ENCODE measurements at regions not wholly inside any gene's neighbourhood (a gene's known extent, or its start where the extent isn't known, plus 50 kb on each side); places are given as distances from the start of the nearest gene placed in this dataset.

DNA sequence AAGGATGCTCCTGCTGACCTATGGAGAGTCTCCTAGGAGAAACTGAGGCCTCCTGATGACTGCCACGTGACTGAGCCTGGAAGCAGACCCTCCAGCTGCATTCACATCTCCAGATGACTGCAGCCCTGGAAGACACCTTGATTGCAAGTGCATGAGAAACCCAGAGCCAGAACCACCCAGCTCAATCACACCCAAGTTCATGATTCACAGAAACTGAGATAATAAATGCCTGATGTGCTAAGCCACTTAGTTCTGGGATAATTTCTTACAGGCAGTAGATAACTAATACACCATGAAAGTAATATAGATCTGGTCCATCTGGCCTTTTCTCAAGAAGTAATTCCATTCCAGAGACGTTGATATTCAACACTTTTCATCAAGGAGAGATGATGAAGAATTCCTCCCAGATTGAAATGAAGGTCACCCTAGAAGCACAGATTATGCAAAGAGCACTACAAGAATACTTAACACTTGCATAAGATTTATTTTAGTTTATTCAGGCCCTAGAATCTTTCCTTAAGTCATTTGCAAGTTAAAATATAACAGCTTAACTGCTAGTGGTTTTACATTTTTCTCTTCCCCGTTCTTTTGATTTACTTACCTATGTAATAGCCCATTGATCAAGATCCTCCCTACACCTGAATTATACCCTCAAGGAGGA is 208.2 kb upstream of the INHBA start:
- DNase-seq (ENCODE audit: low read depth), result no peak

DNA sequence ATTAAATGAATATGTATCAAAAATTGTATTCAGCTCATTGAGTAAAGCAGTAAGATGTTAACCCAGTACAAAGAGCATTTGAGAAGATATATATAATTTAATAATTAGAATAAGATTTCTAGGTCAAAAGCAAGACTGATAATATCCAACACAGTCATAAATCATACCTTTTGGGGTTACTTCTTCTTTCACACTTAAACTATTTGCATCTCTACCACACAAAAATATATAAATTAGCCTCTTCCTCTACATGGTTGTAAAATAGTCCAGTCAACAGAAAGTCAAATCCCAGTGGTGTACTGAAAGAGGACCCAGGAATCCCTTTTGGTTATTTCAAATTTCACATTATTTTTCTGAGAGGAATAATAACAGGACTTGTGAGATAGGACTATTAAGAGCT is 204.6 kb upstream of the INHBA start:
- DNase-seq (ENCODE audit: low read depth), result no peak

DNA sequence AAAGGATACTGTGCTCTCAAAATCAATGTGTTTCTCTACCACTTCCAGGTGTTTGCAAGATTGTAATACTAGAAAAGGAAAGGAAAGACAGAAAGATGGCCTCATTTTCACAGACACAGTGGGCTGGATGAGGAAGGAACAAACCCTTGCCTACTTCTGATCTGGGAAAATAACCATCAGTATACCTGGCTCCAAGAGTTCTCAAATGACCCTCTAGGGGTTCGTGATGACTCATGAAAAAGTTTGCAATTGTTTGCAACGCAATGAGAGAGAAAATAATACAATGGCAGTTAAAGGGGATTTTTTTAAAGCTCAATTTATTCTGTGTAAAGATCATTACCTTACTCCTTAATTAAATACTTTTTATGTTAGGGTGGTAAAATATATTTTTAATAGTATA is 197.6 kb upstream of the INHBA start:
- DNase-seq (ENCODE audit: low read depth), result no peak

DNA sequence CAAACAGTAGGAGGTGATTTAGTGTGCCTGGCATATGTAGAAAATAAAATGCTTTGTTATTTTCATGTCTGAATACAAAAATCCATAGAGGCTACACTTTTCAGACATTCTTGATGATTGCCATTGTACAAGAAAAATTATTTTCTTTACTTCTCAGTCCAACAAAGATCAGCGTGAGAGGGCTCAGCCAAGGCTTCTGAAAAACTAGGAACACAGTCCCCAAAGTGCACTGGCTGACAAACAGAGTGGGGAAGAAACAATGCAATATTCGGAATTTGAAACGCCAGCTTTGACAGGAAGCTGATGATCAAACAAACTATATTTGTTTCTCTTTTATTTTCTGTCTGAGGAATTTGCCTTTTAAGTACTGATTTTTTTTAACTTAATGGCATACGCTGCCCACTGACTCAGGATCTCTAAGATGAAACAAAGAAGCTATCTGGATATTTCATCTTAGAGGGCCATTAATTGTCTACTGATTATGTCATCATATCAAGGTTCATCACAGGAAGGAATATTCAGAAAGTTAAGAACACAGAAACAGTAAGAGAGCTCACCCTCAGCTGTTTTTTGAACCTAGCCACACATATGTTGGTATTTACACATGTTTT is 197.0 kb upstream of the INHBA start:
- DNase-seq (ENCODE audit: low read depth), result no peak

DNA sequence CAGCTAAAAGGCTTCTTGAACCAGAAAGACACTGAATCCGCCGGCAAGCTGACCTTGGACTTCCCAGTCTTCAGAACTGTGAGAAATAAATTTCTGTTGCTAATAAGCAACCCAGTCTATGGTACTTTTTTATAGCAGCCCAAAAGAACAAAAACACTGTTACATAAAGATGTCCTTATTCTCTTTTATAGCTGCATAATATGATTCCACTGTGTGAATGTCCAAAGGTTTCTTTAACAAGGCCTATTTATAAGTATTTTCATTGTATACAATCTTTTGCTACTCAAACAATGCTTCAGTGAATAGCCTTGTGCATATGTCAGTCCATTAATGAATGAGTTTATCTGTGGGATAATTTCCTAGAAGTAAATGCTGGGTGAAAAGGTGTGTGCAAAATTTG is 190.8 kb upstream of the INHBA start:
- no peak for DNase-seq (ENCODE audit: low read depth)

DNA sequence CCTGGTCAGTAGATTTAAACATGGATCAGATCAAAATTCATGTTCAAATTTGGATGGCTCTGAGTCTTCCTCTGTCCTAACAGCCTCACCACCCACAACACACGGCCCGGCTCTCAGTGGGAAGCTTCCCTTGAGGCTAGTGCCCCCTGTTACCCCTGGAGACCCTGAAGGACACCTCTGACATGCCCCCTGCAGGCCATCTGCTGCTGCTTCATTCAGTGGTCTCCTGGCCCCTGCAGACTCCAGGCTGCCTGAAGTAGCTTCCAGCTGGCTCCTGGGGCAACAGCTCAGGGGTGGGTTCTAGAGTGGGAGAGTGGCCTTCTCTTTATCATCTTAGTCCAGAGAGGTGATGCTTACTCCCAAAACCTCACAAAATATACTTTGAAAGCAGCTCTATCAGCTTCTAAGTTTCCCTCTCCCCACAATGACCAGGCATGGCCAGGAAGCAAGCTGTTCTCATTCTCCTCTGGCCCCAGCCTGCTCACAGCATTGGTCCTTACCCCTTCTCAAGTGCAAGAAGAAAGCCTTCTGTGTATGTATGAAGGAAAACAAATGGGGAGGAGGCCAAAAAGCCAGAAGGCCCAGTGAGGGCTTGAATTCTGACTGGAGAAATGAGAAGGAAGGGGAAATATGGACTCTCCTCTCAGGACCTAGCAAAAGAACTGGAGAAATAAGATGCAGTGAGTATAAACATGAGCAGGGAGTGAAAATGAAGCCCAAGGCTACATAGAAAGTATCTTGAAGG is 189.6 kb upstream of the INHBA start:
- no peak for DNase-seq (ENCODE audit: low read depth)

DNA sequence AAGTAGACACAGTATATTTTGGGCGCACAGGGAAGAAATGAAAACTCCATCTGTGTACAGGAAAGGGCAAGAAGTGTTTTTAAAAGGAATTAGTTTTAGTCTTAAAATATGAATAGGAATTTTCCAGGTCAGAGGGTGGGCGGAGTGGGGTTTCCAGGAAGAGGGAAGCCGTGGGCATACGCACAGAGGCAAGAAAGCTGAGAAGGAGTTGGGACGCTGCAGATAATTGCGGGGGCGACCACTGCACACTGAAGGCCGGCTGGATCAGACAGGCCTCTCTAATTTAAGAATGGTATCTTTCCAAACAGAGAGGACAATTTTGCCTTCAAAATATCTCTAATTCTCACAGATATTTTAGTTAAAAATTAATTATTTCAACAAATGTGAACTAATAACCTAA is 189.1 kb upstream of the INHBA start:
- no peak for DNase-seq (ENCODE audit: low read depth)

DNA sequence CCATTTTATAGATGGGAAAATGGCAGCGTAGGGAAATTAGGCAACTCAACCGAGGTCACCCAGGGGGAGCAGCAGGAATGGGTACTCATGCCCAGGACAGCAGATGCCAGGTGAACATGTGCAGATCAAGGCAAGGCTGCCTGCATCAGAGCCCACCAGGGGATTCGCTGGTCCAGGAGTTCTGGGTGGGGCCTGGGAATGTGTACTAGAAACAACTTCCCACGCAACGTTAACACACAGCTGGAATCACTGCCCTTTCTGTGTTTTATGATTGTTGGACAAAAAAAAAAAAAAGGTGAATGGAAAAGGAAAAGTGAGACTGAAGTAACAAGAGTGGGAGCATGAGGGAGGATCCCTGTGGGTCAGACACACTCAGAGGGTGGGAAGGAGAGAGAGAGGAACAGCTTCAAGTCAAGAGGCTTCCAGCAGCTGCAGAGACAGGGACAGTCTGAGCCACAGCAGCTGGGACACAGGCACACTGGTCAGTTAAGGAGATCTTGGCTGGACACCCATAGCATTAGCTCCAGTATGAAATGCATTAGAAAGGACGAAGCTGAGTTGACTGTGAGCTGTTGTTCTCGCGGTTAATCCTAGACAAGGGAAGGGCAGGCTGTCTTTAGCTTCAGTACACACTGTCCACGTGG is 187.9 kb upstream of the INHBA start:
- DNase-seq (ENCODE audit: low read depth), result no peak

DNA sequence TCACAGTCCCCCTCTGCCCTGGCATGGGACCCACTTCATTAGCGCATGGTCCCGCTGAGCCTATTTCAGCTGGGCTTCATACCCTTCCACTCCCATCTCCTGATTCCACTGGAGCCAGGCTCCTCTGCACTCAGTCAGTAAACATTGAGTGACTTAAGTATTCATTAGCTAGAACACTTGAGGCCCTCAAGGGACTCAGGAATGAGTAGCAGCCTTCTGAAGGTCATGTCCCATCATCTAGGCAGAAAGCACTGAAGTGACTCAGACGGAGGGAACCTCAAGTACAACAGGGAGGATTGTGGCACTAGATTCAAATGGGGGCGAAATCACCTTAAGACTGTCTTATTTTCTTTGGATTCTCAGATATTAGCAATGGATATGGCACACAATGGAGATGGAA is 186.6 kb upstream of the INHBA start:
- no peak for DNase-seq (ENCODE audit: low read depth)

DNA sequence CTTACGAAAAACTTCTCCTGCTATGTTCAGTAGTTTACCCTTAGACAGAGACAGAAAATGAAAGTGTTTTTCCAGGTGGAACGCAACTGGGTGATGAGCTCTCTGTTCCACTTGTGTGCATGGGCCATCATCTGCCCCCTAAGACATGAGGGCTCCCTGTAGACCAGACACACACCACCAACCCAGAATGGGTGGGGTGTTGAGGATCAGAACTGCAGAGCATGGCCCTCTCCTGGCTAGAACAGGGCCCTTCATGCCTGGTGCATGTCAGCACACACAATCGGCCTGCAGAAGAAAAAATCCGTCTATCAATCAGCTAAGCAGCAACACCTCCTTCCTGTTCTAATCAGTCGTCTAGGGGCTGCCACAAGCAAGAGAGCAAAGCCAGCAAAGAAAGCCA is 186.2 kb upstream of the INHBA start:
- DNase-seq (ENCODE audit: low read depth), result no peak

DNA sequence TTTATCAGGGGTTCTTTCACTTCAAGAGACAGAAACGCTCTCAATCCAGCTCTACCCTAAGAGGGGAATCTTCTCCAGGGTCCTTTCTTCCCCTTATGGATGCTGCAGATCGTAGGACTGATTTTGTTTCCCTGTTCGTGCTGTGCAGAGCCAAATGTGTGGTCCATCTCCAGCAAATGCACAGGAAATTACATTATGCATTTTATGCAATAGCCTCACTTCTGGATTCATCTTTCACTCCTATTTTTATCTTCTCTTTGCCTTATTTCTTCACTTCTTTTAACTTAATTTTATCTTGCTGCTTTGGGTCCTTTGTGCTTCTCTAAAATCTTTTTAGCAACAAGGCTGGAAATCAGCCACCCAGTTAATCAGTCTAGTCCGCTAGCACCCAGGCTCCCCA is 184.5 kb upstream of the INHBA start:
- DNase-seq (ENCODE audit: low read depth), result no peak

DNA sequence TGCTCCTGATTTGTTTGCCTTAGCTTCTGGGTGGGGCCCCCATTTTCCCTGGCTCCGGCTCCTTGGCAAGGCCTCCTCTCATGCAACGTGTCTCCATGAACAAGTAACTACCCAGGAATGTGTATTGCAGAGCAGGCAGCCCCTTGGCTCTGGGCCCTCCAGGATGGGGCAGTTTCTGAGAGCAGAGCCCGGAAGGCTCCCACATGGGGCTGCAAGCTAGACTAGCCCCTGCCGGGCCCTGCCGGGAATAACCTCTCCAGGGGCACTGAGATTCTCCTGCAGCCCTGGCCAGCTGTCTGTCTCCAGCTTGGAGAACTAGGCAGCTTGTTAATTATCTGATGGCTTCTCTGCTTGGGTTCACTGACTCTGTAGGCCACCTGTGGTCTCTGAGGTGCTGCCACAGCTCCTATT is 184.0 kb upstream of the INHBA start:
- DNase-seq (ENCODE audit: low read depth), result peak; percentile 79

DNA sequence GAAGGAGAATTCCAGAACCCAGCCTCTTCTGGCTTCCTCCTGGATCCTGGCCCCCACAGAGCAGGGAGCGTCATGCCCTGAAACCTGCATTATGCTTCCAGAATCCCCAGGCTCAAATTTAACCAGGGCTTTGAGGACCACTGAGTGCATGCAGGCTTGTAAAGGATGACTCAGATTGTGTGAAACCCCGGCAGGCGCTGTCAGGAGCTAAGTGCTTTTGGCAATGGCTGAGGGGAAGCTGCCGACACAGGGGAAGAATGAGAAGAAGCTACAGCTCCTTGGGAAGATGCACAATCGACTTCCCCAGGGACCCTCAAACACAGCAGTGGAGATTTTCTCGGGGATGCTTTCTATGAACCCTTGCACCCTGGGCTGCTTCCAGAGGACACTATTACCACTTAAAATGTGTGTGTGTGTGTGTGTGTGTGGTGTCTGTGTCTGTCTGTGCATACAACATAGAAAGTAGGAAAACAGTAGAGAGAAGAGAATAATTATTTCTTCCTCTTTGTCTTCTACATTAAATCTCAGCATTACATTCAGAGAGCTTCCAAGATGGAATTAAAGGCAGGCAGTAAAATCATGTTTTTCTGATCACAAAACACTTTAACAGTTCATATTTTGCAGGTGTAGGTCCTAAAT is 183.5 kb upstream of the INHBA start:
- DNase-seq (ENCODE audit: low read depth), result peak; percentile 52

DNA sequence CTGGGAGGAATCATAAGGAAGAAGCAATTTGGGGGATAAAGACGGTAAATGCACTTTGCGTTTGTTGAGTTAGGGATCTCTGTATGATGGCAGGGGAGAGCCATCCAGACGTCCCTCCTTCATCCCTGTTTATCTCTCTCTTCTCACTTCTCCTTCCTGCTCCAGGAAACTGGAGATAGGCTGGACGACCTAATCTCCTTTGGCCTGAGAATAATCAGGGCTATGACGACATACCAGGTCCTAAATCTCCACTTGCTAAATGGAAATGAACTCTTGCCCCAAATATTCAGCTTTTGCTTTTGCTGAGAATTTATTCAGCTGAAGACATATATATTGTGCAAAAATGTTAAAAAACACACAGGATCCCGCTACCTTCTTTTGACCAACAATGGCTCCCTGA is 182.9 kb upstream of the INHBA start:
- DNase-seq (ENCODE audit: low read depth), result no peak

DNA sequence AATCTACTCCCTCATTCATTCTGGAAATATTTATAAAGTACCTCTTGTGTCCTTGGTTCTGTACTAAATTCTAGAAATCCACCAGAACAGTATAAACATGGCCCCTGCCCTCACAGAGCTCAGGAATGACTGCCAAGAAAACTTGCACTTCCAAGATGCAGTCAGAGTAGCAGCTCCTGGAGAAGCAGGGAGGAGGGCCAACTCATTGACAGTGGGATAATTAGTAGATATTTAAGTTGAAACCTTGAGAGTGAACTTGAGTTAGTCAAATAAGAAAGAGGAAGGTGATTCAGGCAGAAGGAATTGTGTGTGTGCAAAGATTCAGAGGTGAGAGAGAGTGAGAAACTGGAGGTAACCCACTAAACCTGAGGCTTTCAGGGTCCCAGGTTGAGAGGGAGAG is 182.2 kb upstream of the INHBA start:
- no peak for DNase-seq (ENCODE audit: low read depth)

DNA sequence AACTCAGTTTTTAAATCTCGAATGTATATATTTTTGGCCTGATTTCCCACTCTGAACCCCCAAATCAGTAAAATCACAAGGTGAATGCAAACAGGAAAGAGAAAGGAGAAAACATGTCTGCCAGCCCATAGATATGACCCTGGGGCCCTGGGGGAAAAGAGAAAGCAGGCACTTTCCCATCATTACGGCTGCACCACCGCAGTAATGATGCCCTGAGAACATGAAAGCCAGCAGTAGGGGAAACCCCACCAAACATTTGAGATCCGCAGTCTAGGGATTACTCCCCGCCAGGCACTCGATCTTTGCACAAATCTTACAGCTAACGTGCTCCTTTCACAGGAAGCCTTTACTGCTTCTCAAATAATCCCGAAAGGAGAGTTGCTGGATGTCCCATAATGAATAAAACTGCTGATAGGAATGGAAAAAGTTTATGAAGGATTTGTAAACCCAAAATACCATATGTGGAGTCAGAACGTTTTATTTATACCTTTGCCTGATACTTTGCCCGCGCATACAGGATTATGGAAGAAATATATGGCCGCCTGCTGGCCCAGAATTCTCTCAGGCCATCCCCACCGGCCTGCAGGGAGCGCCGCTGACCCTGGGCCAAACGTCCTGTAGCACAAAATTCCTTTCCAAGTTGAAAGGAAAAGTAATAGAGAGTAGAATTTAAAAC is 180.0 kb upstream of the INHBA start:
- DNase-seq (ENCODE audit: low read depth), result no peak

DNA sequence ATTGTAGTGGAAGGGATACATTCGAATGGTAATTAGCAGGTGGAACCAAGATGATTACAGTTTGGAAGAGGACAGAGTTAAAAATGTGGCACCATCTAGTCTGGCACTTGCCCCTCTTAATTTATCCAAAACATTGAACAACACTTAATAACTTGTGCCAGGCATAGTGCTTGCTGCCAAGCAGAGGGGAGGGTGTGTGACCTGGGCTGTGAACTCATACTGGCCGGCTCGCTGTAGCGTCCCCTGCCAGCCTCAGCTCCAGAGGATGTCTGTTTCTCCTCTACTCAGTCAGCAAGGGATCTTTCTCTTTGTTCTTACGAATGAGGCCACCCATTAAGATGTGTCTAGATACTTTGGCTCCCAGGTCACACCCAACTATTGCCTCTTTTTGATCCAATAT is 179.4 kb upstream of the INHBA start:
- no peak for DNase-seq (ENCODE audit: low read depth)

DNA sequence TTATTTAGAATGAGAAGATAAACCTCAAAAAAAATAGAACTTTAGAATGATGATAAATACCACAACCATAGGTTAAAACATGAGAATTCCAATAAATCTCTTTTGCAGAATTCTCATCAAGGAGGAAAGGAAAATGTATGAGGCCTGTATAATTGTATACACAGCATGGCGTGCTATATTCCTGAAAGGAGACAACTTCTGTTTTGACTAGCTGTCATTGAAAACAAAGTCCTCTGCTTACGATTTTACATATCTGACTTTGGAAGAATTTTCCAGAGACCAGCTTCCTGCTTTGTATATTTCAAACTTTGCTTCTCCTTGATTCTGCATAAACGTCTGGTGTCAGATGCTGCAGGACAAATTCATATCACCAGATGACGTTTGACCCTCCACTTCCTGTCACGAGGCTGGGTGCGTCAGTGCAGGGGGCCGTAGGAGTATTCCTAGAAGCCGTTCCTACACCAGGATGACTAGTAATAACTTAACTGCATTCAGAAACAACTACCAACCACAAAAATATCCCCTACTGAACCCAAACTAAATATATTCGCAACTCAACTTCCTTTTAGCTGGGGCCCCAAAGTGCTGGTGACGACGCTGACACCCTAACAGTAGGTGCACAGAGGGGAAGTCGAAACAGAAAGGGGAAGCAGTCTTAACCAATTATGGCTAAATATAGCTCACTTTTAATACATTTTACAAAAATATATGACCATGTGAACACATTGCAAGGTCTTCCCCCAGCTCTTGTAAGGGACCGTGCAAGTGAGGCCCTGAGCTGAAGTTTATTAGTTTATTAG is 178.6 kb upstream of the INHBA start:
- no peak for DNase-seq (ENCODE audit: low read depth)

DNA sequence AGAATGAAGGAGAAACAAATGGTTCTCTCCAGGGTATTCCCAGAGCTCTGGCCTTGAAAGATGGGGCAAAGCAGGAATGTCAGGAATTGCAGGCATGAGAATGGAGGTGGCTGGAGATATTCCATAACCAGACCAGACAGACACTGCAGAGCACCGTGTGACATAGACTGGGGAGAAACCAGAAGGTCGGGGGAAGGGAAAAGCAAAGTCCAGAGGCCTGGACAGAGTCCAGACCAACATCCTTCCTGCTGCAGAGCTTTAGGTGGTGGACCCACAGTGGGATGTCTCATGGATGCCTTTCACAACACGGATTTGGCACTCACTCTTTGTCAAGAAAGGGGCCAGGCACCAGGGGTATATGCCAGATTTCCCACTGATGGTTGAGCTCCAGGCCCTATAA is 177.2 kb upstream of the INHBA start:
- DNase-seq (ENCODE audit: low read depth), result peak; percentile 56

DNA sequence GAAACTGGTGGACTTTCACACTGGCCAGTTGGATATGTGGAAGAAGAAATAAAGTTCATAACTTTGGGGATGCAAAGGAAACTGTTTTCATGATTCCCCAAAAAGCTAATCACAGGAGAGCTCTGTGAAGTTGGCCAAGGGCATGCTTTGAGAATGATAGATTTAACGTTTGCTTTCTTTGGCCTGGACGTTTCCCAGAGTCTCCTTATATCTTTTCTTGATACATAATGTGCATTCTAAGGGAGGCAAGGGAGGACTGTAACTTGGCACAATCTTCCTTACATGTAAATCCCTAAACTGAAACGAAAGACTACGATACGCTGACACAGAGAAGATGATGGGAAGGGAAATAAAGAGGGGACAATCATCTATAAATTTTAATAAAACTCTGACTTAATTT is 176.5 kb upstream of the INHBA start:
- no peak for DNase-seq (ENCODE audit: low read depth)
